ENCODE measurements at regions not wholly inside any gene's neighbourhood (a gene's known extent, or its start where the extent isn't known, plus 50 kb on each side); places are given as distances from the start of the nearest gene placed in this dataset.

- no peaks in the 10 kb centered on the region for H4K20me1 ChIP-seq (ENCODE audit: insufficient read depth, low read length)
- DNase-seq, result no peak
- Mint-ChIP-seq H3K27ac (no peak overlapping the region), H3K4me1 (peaks cover 7% of the 10 kb centered on the region), H3K36me3 (no peaks in the 10 kb centered on the region), H3K4me3 (no peak overlapping the region), H3K9me3 (peaks cover 0 to 5% (median 2%) of the 10 kb centered on the region in 7 donors), H3K27me3 (ENCODE audit: low read depth in 3 of 3) (no peaks in the 10 kb centered on the region)
- H2AFZ ChIP-seq (ENCODE audit: insufficient read depth, low read depth, low read length, poor library complexity, severe bottlenecking), result no peak overlapping the region
- no peaks in the 10 kb centered on the region for H3K27me3 ChIP-seq (ENCODE audit: control insufficient read depth in 2 of 2, insufficient read depth in 2 of 2, low read length in 2 of 2)
- peaks cover 4 to 7% of the 10 kb centered on the region in 2 donors for H3K4me1 ChIP-seq (ENCODE audit: control insufficient read depth in 1 of 2, insufficient read depth in 2 of 2, low read length in 2 of 2)
- H3K9ac ChIP-seq (ENCODE audit: insufficient read depth, low read length, poor library complexity, severe bottlenecking), result no peak overlapping the region
- intact Hi-C loops (cut with micrococcal nuclease), result no loop called here
- no CpG with 5 or more reads among the region's 1 CpG for WGBS (ENCODE audit: insufficient coverage)
- TF ChIP-seq CTCF (IDR thresholded peaks at IDR 0.05), result no peak
- no peak overlapping the region for H3K4me3 ChIP-seq (replicated peaks in 1 of 3; ENCODE audit: low read depth in 2 of 3, low read length in 3 of 3)
- H3K36me3 ChIP-seq (replicated peaks in 1 of 2; ENCODE audit: control insufficient read depth in 1 of 2, insufficient read depth in 2 of 2, low read length in 2 of 2), result no peaks in the 10 kb centered on the region
- no peak overlapping the region for H3K4me2 ChIP-seq (replicated peaks; ENCODE audit: extremely low read depth, low read length, poor library complexity, severe bottlenecking)
- no peaks in the 10 kb centered on the region for H3K79me2 ChIP-seq (ENCODE audit: insufficient read depth, low read length)
- H3K9me3 ChIP-seq (replicated peaks in 1 of 2; ENCODE audit: control insufficient read depth in 1 of 2, insufficient read depth in 1 of 2, low read length in 2 of 2), result no peaks in the 10 kb centered on the region
- no peak overlapping the region for H3K27ac ChIP-seq (ENCODE audit: low read depth in 1 of 2, low read length in 2 of 2)
Observed at GRCh38 chr17:14699574-14700185, 398.8 kb downstream of the HS3ST3B1 start.

GRCh38 chr17:14693382-14693781 is 392.5 kb downstream of the HS3ST3B1 start:
- Mint-ChIP-seq H3K9me3 (peaks cover 6 to 30% (median 16%) of the 10 kb centered on the region in 7 donors), H3K27ac (peak overlapping the region in 2 of 7 donors; percentile 1 to 30), H3K27me3 (ENCODE audit: low read depth in 3 of 3) (peaks cover 0 to 1% (median 0%) of the 10 kb centered on the region in 3 donors), H3K36me3 (peaks cover 0 to 7% of the 10 kb centered on the region in 2 donors), H3K4me3 (no peak overlapping the region), H3K4me1 (peaks cover 20% of the 10 kb centered on the region)
- no peak for TF ChIP-seq CTCF (IDR thresholded peaks at IDR 0.05)
- Histone ChIP-seq H3K4me2 (replicated peaks; ENCODE audit: extremely low read depth, low read length, poor library complexity, severe bottlenecking) (no peak overlapping the region), H2AFZ (ENCODE audit: insufficient read depth, low read depth, low read length, poor library complexity, severe bottlenecking) (no peak overlapping the region), H3K9ac (ENCODE audit: insufficient read depth, low read length, poor library complexity, severe bottlenecking) (no peak overlapping the region), H3K4me1 (ENCODE audit: control insufficient read depth in 1 of 2, insufficient read depth in 2 of 2, low read length in 2 of 2) (peaks cover 18 to 21% of the 10 kb centered on the region in 2 donors), H3K27ac (ENCODE audit: low read depth in 1 of 2, low read length in 2 of 2) (no peak overlapping the region), H3K4me3 (replicated peaks in 1 of 3; ENCODE audit: low read depth in 2 of 3, low read length in 3 of 3) (no peak overlapping the region), H3K9me3 (replicated peaks in 1 of 2; ENCODE audit: control insufficient read depth in 1 of 2, insufficient read depth in 1 of 2, low read length in 2 of 2) (peaks cover 0 to 5% of the 10 kb centered on the region in 2 donors), H3K36me3 (replicated peaks in 1 of 2; ENCODE audit: control insufficient read depth in 1 of 2, insufficient read depth in 2 of 2, low read length in 2 of 2) (no peaks in the 10 kb centered on the region), H4K20me1 (ENCODE audit: insufficient read depth, low read length) (no peaks in the 10 kb centered on the region), H3K79me2 (ENCODE audit: insufficient read depth, low read length) (no peaks in the 10 kb centered on the region), H3K27me3 (ENCODE audit: control insufficient read depth in 2 of 2, insufficient read depth in 2 of 2, low read length in 2 of 2) (no peaks in the 10 kb centered on the region)
- peak; percentile 10 to 18 (median 15) for DNase-seq
- intact Hi-C loops (cut with micrococcal nuclease), result no loop called here
- no CpG with 5 or more reads among the region's 1 CpG for WGBS (ENCODE audit: insufficient coverage)
